Spinal cord (tissue), 9 donors: ENCODE measurements at regions not wholly inside any gene's neighbourhood (a gene's known extent, or its start where the extent isn't known, plus 50 kb on each side); places are given as distances from the start of the nearest gene placed in this dataset.

Source experiments
- DNase-seq, 6 donors: peaks; one replicate each; pipeline versions ENCODE4 v3.0.0 to v3.0.0-alpha.2; 2013 to 2015; ENCODE audit warnings: low spot score in 6 of 6, low read depth in 4 of 6
- H3K27ac ChIP-seq: one replicate; pipeline ENCODE4 v1.5.1; 2013; ENCODE audit warnings: low read depth, low read length, control low read depth
- H3K27me3 ChIP-seq: one replicate; pipeline ENCODE4 v1.6.1; 2013; ENCODE audit warnings: low read length; ENCODE audit not compliant: control insufficient read depth, insufficient read depth
- H3K36me3 ChIP-seq: one replicate; pipeline ENCODE4 v1.6.1; 2013; ENCODE audit warnings: low read length; ENCODE audit not compliant: control insufficient read depth, insufficient read depth
- H3K4me1 ChIP-seq: one replicate; pipeline ENCODE4 v1.6.1; 2013; ENCODE audit warnings: low read length; ENCODE audit not compliant: control insufficient read depth, insufficient read depth
- H3K4me3 ChIP-seq: one replicate; pipeline ENCODE4 v1.5.1; 2013; ENCODE audit warnings: low read depth, low read length, control low read depth
- H3K9me3 ChIP-seq: one replicate; pipeline ENCODE4 v1.6.1; 2013; ENCODE audit warnings: low read length; ENCODE audit not compliant: control insufficient read depth, insufficient read depth
- WGBS: methylation state at CpG from one replicate; pipeline ENCODE4 v1.1.5; 2013; ENCODE audit warnings: missing lambda C conversion rate; ENCODE audit not compliant: insufficient coverage; 5-methylcytosine and 5-hydroxymethylcytosine counted together
- donor health status: healthy.

DNA sequence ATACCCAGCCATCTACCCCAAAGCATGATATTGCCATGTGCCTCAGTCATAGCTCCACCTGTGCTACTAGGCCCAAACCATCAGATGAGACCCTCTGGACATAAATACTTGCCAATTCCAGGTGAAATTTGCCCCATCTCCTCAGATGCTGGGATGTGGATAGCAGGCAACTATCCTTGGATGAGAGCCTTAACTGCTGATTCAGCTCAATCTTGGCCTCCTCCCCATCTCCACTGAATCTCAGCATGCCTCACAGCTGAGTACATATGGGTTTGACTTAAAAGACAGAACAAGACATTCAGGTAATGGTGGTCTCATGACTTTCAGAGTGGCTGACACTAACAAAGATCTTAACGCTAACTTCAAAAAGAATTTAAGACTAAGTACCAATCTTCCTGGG is 50.8 kb upstream of the KLHL13 start:
- WGBS: 67% methylated on average over 1 of the region's 1 CpG
- no peaks in the 10 kb centered on the region for H3K27me3 ChIP-seq
- peak in 1 of 6 donors; percentile 12 for DNase-seq

DNA sequence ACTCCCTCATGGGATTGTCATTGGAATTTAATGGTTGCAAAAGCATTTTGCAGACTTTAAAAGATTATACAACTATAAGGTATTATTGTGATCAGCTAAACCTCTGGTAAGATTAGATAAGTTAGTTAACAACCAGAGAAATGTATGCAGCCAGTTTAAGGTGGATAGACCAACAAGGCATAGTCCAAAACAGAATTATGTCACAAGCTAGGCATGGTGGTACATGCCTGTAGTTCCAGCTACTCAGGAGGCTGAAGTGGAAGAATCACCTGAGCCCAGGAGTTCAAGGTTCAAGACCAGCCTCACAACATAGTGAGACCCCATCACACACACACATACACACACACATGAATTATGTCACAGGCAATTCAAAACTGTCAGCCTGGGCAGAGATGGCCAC is 54.7 kb upstream of the KLHL13 start:
- DNase-seq: no peak
- no peaks in the 10 kb centered on the region for H3K4me1 ChIP-seq
- no peak overlapping the region for H3K4me3 ChIP-seq
- no peaks in the 10 kb centered on the region for H3K27me3 ChIP-seq
- no peak overlapping the region for H3K27ac ChIP-seq
- H3K9me3 ChIP-seq: no peaks in the 10 kb centered on the region
- no peaks in the 10 kb centered on the region for H3K36me3 ChIP-seq

More for the DNA sequence above, 50.8 kb upstream of the KLHL13 start:
- no peak overlapping the region for H3K4me3 ChIP-seq
- no peaks in the 10 kb centered on the region for H3K4me1 ChIP-seq
- H3K36me3 ChIP-seq: no peaks in the 10 kb centered on the region
- no peak overlapping the region for H3K27ac ChIP-seq
- no peaks in the 10 kb centered on the region for H3K9me3 ChIP-seq

DNA sequence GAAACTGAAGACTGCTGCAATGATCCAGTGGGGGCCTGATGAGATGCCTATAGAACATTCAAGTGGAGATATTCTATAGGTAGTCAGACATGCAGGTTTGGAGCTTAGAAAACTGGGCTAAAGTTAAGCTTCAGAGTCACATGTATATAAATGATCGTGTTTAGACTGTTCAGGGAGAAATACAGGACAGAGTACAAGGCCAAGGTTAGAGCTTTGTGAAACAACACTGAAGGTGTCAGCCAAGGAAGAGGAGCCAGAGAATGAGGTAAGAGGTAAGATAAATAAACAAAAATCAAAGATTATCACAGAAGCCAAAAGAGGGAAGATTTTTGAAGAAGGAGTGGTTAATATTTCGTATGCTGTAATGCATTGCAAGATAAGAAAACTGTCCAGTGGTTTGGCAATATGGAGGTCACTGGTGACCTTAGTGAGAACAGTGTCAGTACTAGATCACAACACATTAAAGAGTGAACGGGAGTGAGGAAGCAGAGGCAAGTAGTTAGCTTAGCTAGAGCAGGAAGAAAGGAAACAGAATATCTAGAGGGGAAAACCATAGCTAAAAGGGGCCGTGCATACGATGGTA is 58.0 kb upstream of the KLHL13 start:
- H3K9me3 ChIP-seq: no peaks in the 10 kb centered on the region
- no peaks in the 10 kb centered on the region for H3K4me1 ChIP-seq
- H3K27ac ChIP-seq: no peak overlapping the region
- DNase-seq: no peak
- H3K27me3 ChIP-seq: no peaks in the 10 kb centered on the region
- H3K4me3 ChIP-seq: no peak overlapping the region
- WGBS: 61% methylated on average over 2 of the region's 5 CpGs
- no peaks in the 10 kb centered on the region for H3K36me3 ChIP-seq

DNA sequence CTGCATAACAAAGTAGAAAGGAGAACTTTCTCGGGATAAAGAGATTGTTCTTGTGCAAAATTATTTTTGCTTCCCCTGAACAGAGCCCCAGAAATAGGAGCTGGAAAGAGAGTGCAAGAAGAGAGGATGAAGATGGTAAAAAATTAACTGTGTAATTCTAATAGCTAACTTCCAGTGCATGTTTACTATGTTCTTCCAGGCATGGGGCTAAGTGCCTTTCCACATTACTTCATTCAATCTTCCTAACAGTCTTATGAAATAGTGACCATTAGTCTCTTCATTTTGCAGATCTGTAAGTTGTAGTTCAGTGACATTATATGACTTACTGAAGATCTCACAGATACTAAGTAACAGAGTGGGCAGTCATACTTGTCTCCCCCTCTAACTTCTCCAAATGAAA is 61.1 kb upstream of the KLHL13 start:
- Histone ChIP-seq H3K9me3 (no peaks in the 10 kb centered on the region), H3K36me3 (no peaks in the 10 kb centered on the region), H3K27me3 (no peaks in the 10 kb centered on the region)

DNA sequence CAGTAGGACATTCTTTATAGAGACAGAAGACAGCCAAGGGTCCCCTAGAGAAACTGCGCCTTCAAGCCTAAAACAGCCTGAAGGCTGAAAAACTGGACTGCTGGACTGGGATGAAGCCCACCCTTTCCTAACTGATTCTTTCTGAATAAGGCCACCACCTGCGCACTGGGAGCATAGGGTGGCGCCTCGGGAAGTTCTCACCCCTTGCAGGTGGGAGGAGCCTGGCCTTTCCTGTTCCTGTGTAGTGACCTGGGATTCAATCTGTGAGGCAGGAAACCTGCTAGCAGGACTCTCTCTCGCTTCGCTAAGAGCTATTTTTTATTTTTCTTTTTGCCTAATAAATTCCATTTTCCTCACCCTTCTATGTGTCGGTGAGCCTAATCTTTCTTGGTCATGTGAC is 61.8 kb upstream of the KLHL13 start:
- no peak for DNase-seq
- H3K27me3 ChIP-seq: no peaks in the 10 kb centered on the region
- 64% methylated on average over 4 of the region's 7 CpGs for WGBS
- H3K27ac ChIP-seq: no peak overlapping the region
- H3K4me1 ChIP-seq: no peaks in the 10 kb centered on the region
- H3K4me3 ChIP-seq: no peak overlapping the region
- H3K36me3 ChIP-seq: no peaks in the 10 kb centered on the region
- H3K9me3 ChIP-seq: no peaks in the 10 kb centered on the region

More for the DNA sequence above, 61.1 kb upstream of the KLHL13 start:
- Histone ChIP-seq H3K27ac (no peak overlapping the region), H3K4me3 (no peak overlapping the region), H3K4me1 (no peaks in the 10 kb centered on the region)
- DNase-seq: no peak
- no CpG with 5 or more reads among the region's 1 CpG for WGBS

DNA sequence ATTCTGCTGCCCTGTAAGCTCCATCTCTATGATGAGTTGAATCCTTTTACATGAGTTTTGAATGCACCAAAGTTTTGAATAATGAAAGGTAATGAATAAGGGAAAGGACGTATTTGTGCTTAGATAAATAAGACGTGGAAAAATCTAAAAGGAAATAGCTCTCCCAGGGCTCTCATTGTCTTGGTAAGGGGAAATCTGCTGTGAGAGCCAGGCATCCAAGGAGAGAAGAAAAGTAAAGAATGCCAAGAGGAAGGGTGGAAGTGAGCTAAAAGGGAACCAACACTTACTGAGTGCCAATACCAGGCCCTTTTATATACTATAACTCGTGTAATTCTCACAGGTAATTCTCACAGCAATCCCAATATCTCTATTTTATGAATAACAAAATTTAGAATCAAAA is 62.6 kb upstream of the KLHL13 start:
- no peaks in the 10 kb centered on the region for H3K36me3 ChIP-seq
- H3K27me3 ChIP-seq: no peaks in the 10 kb centered on the region
- WGBS: 25% methylated on average over 2 of the region's 3 CpGs
- DNase-seq: no peak
- no peak overlapping the region for H3K27ac ChIP-seq
- no peaks in the 10 kb centered on the region for H3K9me3 ChIP-seq
- H3K4me1 ChIP-seq: no peaks in the 10 kb centered on the region
- no peak overlapping the region for H3K4me3 ChIP-seq

DNA sequence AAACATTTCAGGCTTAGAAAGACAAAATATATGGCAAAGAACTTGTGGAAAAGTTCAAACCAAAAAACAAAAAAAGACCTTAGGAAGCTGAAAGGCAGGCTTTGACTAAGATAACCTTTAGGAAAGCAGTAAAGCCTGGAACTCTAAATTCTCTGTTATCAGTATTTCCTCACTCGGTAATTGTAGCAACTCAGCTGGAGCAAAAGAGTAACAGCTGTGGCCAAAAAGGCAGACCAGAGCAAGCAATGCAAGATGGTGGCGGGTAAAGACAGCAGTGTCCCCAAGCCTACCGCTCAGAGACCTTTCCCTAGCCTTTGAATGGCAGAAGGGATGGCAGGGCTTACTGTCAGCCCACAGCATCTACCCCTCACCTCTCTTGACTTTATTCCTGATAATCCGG is 63.1 kb upstream of the KLHL13 start:
- Histone ChIP-seq H3K27ac (no peak overlapping the region), H3K9me3 (no peaks in the 10 kb centered on the region), H3K4me1 (no peaks in the 10 kb centered on the region), H3K27me3 (no peaks in the 10 kb centered on the region), H3K4me3 (no peak overlapping the region), H3K36me3 (no peaks in the 10 kb centered on the region)
- no peak for DNase-seq
- 71% methylated on average over 4 of the region's 4 CpGs for WGBS

DNA sequence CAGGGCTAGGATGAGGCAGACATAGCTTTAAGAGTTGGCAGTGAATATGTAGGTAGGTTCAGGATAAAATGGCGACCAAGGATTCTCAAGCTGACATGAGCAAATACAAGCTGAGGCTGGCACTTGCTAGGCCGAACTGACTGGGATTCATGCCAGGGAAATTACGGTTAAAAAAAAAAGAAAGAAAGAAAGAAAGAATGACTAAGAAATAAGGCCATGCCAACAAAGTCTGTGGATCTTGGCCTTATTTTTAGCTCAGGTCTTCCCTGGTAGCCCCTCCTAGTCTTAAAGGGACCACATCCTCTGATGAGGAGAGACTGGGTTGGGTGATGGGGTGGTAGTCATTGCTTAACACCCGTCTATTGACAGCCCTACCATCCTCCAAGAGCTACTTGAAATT is 64.4 kb upstream of the KLHL13 start:
- Histone ChIP-seq H3K27ac (no peak overlapping the region), H3K4me1 (no peaks in the 10 kb centered on the region), H3K27me3 (no peaks in the 10 kb centered on the region), H3K36me3 (no peaks in the 10 kb centered on the region), H3K9me3 (no peaks in the 10 kb centered on the region), H3K4me3 (no peak overlapping the region)
- DNase-seq: peak in 1 of 6 donors; percentile 26
- 47% methylated on average over 3 of the region's 4 CpGs for WGBS

DNA sequence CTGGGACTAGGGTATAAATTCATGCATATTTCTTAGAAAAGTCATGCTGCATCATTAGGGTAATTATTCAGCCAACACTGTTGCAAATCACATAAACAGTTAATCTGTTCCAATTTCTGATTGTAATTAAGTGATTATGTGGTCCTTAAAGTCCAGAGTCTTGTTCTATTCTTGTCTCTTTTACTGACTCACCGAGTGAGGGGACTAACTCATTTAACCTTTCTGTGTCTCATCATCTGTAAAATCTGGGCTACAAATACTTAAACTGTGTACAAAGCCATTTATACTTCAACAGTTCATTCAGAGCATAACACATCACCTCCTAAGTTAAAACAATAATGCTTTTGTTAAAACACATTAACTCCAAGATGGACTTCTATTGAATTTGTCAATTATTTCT is 65.4 kb upstream of the KLHL13 start:
- Histone ChIP-seq H3K27me3 (no peaks in the 10 kb centered on the region), H3K4me1 (no peaks in the 10 kb centered on the region), H3K4me3 (no peak overlapping the region), H3K9me3 (no peaks in the 10 kb centered on the region), H3K27ac (no peak overlapping the region), H3K36me3 (no peaks in the 10 kb centered on the region)
- no peak for DNase-seq
- WGBS: no CpG with 5 or more reads among the region's 1 CpG

DNA sequence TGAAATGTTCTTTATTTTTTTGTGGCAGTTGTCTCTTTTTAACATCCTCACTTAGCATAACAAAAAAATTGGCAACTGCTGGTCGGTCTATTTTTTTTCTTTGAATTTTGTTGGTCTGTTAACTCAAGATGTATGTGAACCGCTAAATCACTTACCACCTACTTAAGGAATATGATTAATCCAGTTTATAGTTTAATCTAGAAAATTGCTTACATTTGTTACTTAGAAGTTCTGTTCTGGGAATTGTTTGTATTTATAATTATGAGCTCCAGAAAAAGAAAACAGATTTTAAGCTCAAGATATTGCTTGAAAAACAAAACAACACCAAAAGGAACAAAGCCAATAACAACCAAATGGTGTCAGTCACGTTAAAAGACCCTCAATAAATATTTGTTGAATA is 66.1 kb upstream of the KLHL13 start:
- Histone ChIP-seq H3K27me3 (no peaks in the 10 kb centered on the region), H3K36me3 (no peaks in the 10 kb centered on the region)
- DNase-seq: no peak

More for the DNA sequence above, 66.1 kb upstream of the KLHL13 start:
- Histone ChIP-seq H3K4me3 (no peak overlapping the region), H3K9me3 (no peaks in the 10 kb centered on the region), H3K4me1 (no peaks in the 10 kb centered on the region), H3K27ac (no peak overlapping the region)
- WGBS: no CpG with 5 or more reads among the region's 3 CpGs
